Muscle layer of duodenum (tissue), 2 donors: ENCODE measurements at regions not wholly inside any gene's neighbourhood (a gene's known extent, or its start where the extent isn't known, plus 50 kb on each side); places are given as distances from the start of the nearest gene placed in this dataset.

ENCODE experiments used
- H3K27ac ChIP-seq: one replicate; pipeline ENCODE4 v1.7.0; 2013; ENCODE audit warnings: mild to moderate bottlenecking, low read length
- H3K27me3 ChIP-seq: one replicate; pipeline ENCODE4 v1.7.0; 2013; ENCODE audit warnings: low read depth, mild to moderate bottlenecking, control low read depth, low read length
- H3K36me3 ChIP-seq, 2 donors: one replicate each; pipeline ENCODE4 v1.7.0; 2013; ENCODE audit warnings: low read length in 2 of 2, control low read depth in 1 of 2, mild to moderate bottlenecking in 1 of 2; ENCODE audit not compliant: insufficient read depth in 2 of 2, control insufficient read depth in 1 of 2
- H3K4me1 ChIP-seq, 2 donors: one replicate each; pipeline ENCODE4 v1.7.0; 2013; ENCODE audit warnings: low read length in 2 of 2, mild to moderate bottlenecking in 2 of 2, control low read depth in 1 of 2, moderate library complexity in 1 of 2; ENCODE audit not compliant: insufficient read depth in 2 of 2, control insufficient read depth in 1 of 2
- H3K4me3 ChIP-seq, 2 donors: one replicate each; pipeline ENCODE4 v1.7.0; 2013; ENCODE audit warnings: low read length in 2 of 2, low read depth in 1 of 2, mild to moderate bottlenecking in 1 of 2
- H3K9me3 ChIP-seq, 2 donors: one replicate each; pipeline ENCODE4 v1.7.0; 2013; ENCODE audit warnings: low read length in 2 of 2, control low read depth in 1 of 2, mild to moderate bottlenecking in 1 of 2; ENCODE audit not compliant: control insufficient read depth in 1 of 2
- donor health status: healthy.

- no peak overlapping the region for H3K27ac ChIP-seq
- H3K9me3 ChIP-seq, result no peaks in the 10 kb centered on the region
- H3K27me3 ChIP-seq, result peaks cover 3% of the 10 kb centered on the region
- peaks cover 0 to 26% of the 10 kb centered on the region in 2 donors for H3K4me1 ChIP-seq
- no peaks in the 10 kb centered on the region for H3K36me3 ChIP-seq
- H3K4me3 ChIP-seq, result no peak overlapping the region
Measured at GRCh38 chr12:4859478-4860210, 50.1 kb upstream of the KCNA1 start.
